Left lung (tissue), 4 donors: ENCODE measurements at regions not wholly inside any gene's neighbourhood (a gene's known extent, or its start where the extent isn't known, plus 50 kb on each side); places are given as distances from the start of the nearest gene placed in this dataset.
A peak's percentile ranks its signal among the peaks of the same experiment; 100 is the strongest.

Experiments used
- ATAC-seq: fragments of 200-7000 bp; cut with Tn5 transposase; one replicate; pipeline ENCODE4 v1.9.1; 2020; ENCODE audit warnings: moderate library complexity
- DNase-seq, 4 donors: peaks; one replicate each; pipeline ENCODE4 v3.0.0-alpha.2; 2013 to 2020
- H3K27ac ChIP-seq, 2 donors: fragments of 200-600 bp; sonication (generic) in 1 of 2; one replicate each; pipeline versions ENCODE4 v1.5.0 to v1.8.0; 2020 to 2021
- H3K27me3 ChIP-seq, 2 donors: fragments of 200-600 bp; sonication (generic) in 1 of 2; one replicate each; pipeline versions ENCODE4 v1.5.0 to v1.8.0; 2020 to 2021
- H3K36me3 ChIP-seq, 2 donors: fragments of 200-600 bp; sonication (generic) in 1 of 2; one replicate each; pipeline versions ENCODE4 v1.5.0 to v1.8.0; 2020 to 2021
- H3K4me1 ChIP-seq, 2 donors: fragments of 200-600 bp; one replicate each; pipeline ENCODE4 v1.8.0; 2021
- H3K4me3 ChIP-seq, 2 donors: fragments of 200-600 bp; sonication (generic) in 1 of 2; one replicate each; pipeline versions ENCODE4 v1.5.0 to v1.8.0; 2020 to 2021; ENCODE audit warnings: mild to moderate bottlenecking in 1 of 2
- H3K9me3 ChIP-seq, 2 donors: fragments of 200-600 bp; sonication (generic) in 1 of 2; one replicate each; pipeline versions ENCODE4 v1.5.0 to v1.8.0; 2020 to 2021
- intact Hi-C, 2 donors: fragments of 100-400 bp; cut with DNase I; formaldehyde crosslinking; loops; one replicate each; pipeline versions ENCODE4 v1.11.2 to v1.14.2; 2022
- TF ChIP-seq, protein P1 (sequence below), 2 donors: fragments of 200-600 bp; sonication (generic) in 1 of 2; IDR thresholded peaks; one replicate each; pipeline versions ENCODE4 v1.5.0 to v1.8.0; 2021; ENCODE audit warnings: antibody characterized with exemption in 2 of 2
- donor health status: DM: no; HTN: yes; CAD: no.
- donor health status: DM: no; HTN: no; CAD: no.

DNA sequence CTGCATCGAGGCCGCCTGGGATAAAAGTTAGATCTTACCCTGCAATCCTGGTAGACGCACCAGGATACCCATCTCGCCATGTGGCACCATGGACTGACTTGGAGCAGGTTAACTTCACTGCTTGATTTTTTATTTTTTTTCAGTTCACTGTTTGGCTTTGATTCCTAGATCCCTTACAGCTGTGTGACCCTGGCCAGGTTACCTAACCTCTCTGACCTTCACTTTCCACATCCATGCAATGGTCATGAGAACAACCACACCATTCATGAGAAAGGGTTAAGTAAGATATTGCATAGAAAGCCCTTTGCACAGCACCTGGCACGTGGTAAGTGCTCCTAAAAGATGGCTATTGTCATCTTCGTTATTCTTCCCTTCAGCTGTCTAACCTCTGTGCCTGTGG lies 230.5 kb downstream of the SOX9 start:
- Histone ChIP-seq H3K27me3 (peaks cover 0 to 24% of the 10 kb centered on the region in 2 donors), H3K27ac (no peak overlapping the region), H3K4me1 (no peaks in the 10 kb centered on the region), H3K4me3 (no peak overlapping the region), H3K9me3 (no peaks in the 10 kb centered on the region), H3K36me3 (no peaks in the 10 kb centered on the region)
- DNase-seq: no peak
- no peak for ATAC-seq
- TF ChIP-seq, protein P1, sequence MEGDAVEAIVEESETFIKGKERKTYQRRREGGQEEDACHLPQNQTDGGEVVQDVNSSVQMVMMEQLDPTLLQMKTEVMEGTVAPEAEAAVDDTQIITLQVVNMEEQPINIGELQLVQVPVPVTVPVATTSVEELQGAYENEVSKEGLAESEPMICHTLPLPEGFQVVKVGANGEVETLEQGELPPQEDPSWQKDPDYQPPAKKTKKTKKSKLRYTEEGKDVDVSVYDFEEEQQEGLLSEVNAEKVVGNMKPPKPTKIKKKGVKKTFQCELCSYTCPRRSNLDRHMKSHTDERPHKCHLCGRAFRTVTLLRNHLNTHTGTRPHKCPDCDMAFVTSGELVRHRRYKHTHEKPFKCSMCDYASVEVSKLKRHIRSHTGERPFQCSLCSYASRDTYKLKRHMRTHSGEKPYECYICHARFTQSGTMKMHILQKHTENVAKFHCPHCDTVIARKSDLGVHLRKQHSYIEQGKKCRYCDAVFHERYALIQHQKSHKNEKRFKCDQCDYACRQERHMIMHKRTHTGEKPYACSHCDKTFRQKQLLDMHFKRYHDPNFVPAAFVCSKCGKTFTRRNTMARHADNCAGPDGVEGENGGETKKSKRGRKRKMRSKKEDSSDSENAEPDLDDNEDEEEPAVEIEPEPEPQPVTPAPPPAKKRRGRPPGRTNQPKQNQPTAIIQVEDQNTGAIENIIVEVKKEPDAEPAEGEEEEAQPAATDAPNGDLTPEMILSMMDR (IDR thresholded peaks at IDR 0.05): no peak
- intact Hi-C loops: no loop called here

DNA sequence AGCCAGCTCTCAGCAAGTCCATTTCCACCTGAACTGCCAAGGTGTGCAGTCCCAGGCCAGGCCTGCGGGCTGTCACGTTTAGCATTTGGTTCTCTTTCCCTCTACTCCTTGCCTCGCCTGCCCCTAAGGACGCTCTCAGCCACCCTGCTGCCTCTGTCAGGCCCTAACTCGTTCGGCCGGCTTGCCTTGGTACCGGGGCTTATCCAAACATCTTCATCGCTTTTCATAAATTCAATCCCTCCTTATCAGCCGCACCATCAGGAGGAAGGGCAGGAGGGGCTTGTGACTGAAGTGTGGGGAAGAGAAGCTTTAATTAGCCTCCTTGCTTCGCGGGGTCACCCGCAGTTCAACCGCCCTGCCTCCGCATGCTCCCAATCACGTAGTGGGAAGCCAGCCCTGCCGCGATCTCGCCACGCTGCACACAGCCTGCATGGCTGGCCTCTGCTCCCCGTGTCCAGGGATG lies 231.1 kb downstream of the SOX9 start:
- TF ChIP-seq, protein P1 (IDR thresholded peaks at IDR 0.05): no peak
- no peaks in the 10 kb centered on the region for H3K9me3 ChIP-seq
- no peaks in the 10 kb centered on the region for H3K36me3 ChIP-seq
- intact Hi-C loops: no loop called here
- no peaks in the 10 kb centered on the region for H3K4me1 ChIP-seq
- peak; percentile 47 for ATAC-seq
- DNase-seq: peak in 1 of 4 donors; percentile 73
- no peak overlapping the region for H3K4me3 ChIP-seq
- no peak overlapping the region for H3K27ac ChIP-seq
- H3K27me3 ChIP-seq: peaks cover 0 to 24% of the 10 kb centered on the region in 2 donors

DNA sequence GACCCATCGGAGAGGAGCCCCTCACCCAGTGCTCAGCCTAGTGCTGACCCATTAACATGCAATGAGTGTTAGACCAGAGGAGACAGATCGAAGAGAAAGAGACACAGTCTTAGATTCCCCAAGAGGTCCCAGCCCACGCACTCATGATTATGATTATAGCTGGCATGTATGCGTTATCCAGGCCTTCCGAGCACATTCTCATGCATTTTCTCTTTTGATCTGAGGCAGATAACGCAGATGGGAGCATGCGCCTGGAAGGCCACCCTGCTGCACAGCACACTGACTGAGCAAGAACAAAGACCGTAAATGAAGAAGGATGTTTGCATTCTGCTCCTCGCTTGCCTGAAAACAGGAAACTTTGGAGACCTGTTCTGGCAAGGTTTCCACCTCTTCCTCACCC lies 232.7 kb downstream of the SOX9 start:
- Histone ChIP-seq H3K4me1 (no peaks in the 10 kb centered on the region), H3K27ac (no peak overlapping the region), H3K36me3 (no peaks in the 10 kb centered on the region), H3K4me3 (no peak overlapping the region), H3K9me3 (no peaks in the 10 kb centered on the region), H3K27me3 (peaks cover 0 to 24% of the 10 kb centered on the region in 2 donors)
- intact Hi-C loops: no loop called here
- TF ChIP-seq, protein P1 (IDR thresholded peaks at IDR 0.05): no peak
- DNase-seq (no peak), ATAC-seq (no peak)

DNA sequence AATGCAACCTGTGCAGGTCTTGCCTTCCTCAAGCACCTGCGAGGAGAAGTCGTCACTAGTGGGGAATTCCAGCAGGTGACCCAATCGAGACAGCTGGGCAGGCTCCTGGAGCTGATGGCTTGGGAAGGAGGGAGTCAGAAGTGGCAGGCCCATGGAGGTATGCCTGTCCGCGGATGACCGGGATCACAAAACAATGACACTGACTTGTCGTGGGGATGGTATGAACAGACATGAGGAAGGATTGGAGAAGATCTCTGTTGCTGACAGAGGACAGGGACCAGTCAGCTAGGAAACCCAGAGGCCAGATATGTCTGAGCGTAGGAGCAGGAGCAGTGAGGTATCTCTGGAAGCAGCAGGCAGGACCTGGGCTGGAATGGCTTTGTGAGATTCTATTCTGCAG lies 233.3 kb downstream of the SOX9 start:
- intact Hi-C loops: no loop called here
- ATAC-seq: no peak
- no peak for DNase-seq
- TF ChIP-seq, protein P1 (IDR thresholded peaks at IDR 0.05): no peak
- Histone ChIP-seq H3K27ac (no peak overlapping the region), H3K4me1 (no peaks in the 10 kb centered on the region), H3K9me3 (no peaks in the 10 kb centered on the region), H3K4me3 (no peak overlapping the region), H3K27me3 (peaks cover 0 to 24% of the 10 kb centered on the region in 2 donors), H3K36me3 (no peaks in the 10 kb centered on the region)

DNA sequence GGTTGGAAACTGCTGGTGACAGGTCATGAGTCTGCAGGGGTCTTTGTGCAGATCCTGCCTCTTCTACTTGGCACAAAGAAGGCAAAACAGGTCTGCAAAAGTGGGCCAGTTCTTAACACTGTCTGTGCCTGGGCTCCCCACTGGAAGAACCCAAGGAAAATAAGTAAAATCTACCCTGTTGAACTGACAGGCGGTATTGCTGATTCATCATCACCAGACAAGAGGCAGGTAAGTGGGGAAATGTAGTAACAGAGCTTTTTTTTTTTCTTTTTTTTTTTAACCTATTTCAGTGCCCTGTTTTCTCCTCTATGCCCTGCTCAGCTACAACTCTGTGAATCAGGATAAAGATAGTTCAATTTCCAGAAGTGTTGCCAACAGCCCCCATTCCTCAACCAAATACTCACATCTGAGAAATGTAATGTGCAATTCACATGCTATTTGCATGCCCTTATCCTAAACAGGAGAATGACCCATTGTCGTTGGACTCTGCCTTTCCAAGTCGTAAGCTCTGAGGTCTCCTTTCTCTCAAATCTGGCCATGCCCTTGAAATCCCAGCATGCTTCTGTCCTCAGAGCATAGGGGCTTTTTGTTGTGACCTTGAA lies 237.0 kb downstream of the SOX9 start:
- TF ChIP-seq, protein P1 (IDR thresholded peaks at IDR 0.05): no peak
- Histone ChIP-seq H3K27me3 (peaks cover 0 to 12% of the 10 kb centered on the region in 2 donors), H3K4me1 (no peaks in the 10 kb centered on the region), H3K27ac (no peak overlapping the region), H3K9me3 (no peaks in the 10 kb centered on the region), H3K36me3 (no peaks in the 10 kb centered on the region), H3K4me3 (no peak overlapping the region)
- intact Hi-C loops: no loop called here
- no peak for ATAC-seq
- DNase-seq: no peak
